WTC11 (cell line): ENCODE measurements at regions not wholly inside any gene's neighbourhood (a gene's known extent, or its start where the extent isn't known, plus 50 kb on each side); places are given as distances from the start of the nearest gene placed in this dataset.

ENCODE experiments used
- ARID4B ChIP-seq: sonication (generic); formaldehyde crosslinking; IDR thresholded peaks from 2 replicates; pipeline ENCODE4 v1.8.0; 2023; ENCODE audit warnings: missing genetic modification reagents, mild to moderate bottlenecking, borderline replicate concordance
- CREB1 ChIP-seq: sonication (generic); formaldehyde crosslinking; IDR thresholded peaks from 2 replicates; pipeline ENCODE4 v1.8.0; 2023; ENCODE audit warnings: mild to moderate bottlenecking, missing genetic modification reagents
- CTCF ChIP-seq: fragments of 200-600 bp; IDR thresholded peaks from 2 replicates; pipeline ENCODE4 v1.8.0; 2022; ENCODE audit warnings: antibody characterized with exemption
- ESRRA ChIP-seq: sonication (generic); formaldehyde crosslinking; IDR thresholded peaks from 2 replicates; pipeline ENCODE4 v1.8.1; 2022; ENCODE audit warnings: mild to moderate bottlenecking, missing genetic modification reagents, borderline replicate concordance
- FOXP1 ChIP-seq: sonication (generic); formaldehyde crosslinking; IDR thresholded peaks from 2 replicates; pipeline ENCODE4 v1.8.0; 2022; ENCODE audit warnings: missing genetic modification reagents, mild to moderate bottlenecking, moderate library complexity, borderline replicate concordance
- IRF1 ChIP-seq: sonication (generic); formaldehyde crosslinking; IDR thresholded peaks from 2 replicates; pipeline ENCODE4 v1.8.0; 2023; ENCODE audit warnings: missing genetic modification reagents
- MAX ChIP-seq: sonication (generic); formaldehyde crosslinking; IDR thresholded peaks from 2 replicates; pipeline ENCODE4 v1.8.0; 2022; ENCODE audit warnings: mild to moderate bottlenecking, missing genetic modification reagents
- MLX ChIP-seq: sonication (generic); formaldehyde crosslinking; IDR thresholded peaks from 2 replicates; pipeline ENCODE4 v1.8.1; 2023; ENCODE audit warnings: mild to moderate bottlenecking, missing genetic modification reagents, moderate library complexity
- RELA ChIP-seq: sonication (generic); formaldehyde crosslinking; IDR thresholded peaks from 2 replicates; pipeline ENCODE4 v1.8.1; 2022; ENCODE audit warnings: missing genetic modification reagents, mild to moderate bottlenecking, borderline replicate concordance
- ZNF232 ChIP-seq: sonication (generic); formaldehyde crosslinking; IDR thresholded peaks from 2 replicates; pipeline ENCODE4 v1.8.0; 2022; ENCODE audit warnings: mild to moderate bottlenecking, missing genetic modification reagents

- TF ChIP-seq FOXP1 (CRISPR knock-in tag) (no peak), CTCF (no peak), ARID4B (no peak), MLX (CRISPR knock-in tag) (no peak), IRF1 (CRISPR knock-in tag) (no peak), ZNF232 (CRISPR knock-in tag) (no peak), ESRRA (CRISPR knock-in tag) (no peak), RELA (CRISPR knock-in tag) (no peak), MAX (CRISPR knock-in tag) (no peak), CREB1 (CRISPR knock-in tag) (no peak)
Observed at GRCh38 chr2:59530258-59530657, 1023.2 kb downstream of the BCL11A start.
